PC-9 (cell line): ENCODE measurements at regions not wholly inside any gene's neighbourhood (a gene's known extent, or its start where the extent isn't known, plus 50 kb on each side); places are given as distances from the start of the nearest gene placed in this dataset.

ENCODE experiments used
- BruUV-seq: library from RNA; stranded (reverse); fragments of 400-500 nt; replicated peaks from 2 replicates; lab custom pipeline; 2021; lab: Mats Ljungman, UMichigan
- CTCF ChIA-PET: fragments of 300-600 bp; sonication (Branson Sonifier 250); formaldehyde crosslinking; loops from one replicate; lab custom pipeline; 2022; ENCODE audit warnings: antibody characterized with exemption; lab: Charles Lee
- POLR2A ChIA-PET: fragments of 300-600 bp; sonication (Branson Sonifier 250); formaldehyde crosslinking; loops from one replicate; lab custom pipeline; 2022; ENCODE audit warnings: antibody characterized with exemption; ENCODE audit not compliant: unreplicated experiment; lab: Charles Lee
- DNase-seq, 2 experiments: peaks; one replicate each; pipeline versions ENCODE4 v3.0.0 to v3.0.0-alpha.2; 2015 to 2022; ENCODE audit warnings: mixed read lengths in 1 of 2
- H2AFZ ChIP-seq: fragments of 200-600 bp; sonication (generic); 2 replicates; pipeline ENCODE4 v1.8.1; 2017; ENCODE audit warnings: antibody characterized with exemption
- H3F3A ChIP-seq: fragments of 200-600 bp; sonication (generic); 2 replicates; pipeline ENCODE4 v1.8.1; 2017; ENCODE audit warnings: antibody characterized with exemption, mild to moderate bottlenecking, low read depth; ENCODE audit not compliant: insufficient read depth
- H3K27ac ChIP-seq: fragments of 200-600 bp; sonication (generic); 2 replicates; pipeline ENCODE4 v1.6.1; 2016; ENCODE audit warnings: mixed run types
- H3K27me3 ChIP-seq: fragments of 200-600 bp; sonication (generic); 2 replicates; pipeline ENCODE4 v1.6.1; 2016; ENCODE audit warnings: low read depth, mixed run types; ENCODE audit not compliant: insufficient read depth
- H3K36me3 ChIP-seq: fragments of 200-600 bp; sonication (generic); 2 replicates; pipeline ENCODE4 v1.6.1; 2016; ENCODE audit warnings: low read depth, mixed run types
- H3K4me1 ChIP-seq: fragments of 200-600 bp; sonication (generic); replicated peaks from 2 replicates; pipeline ENCODE4 v1.6.1; 2016; ENCODE audit warnings: mixed run types; ENCODE audit not compliant: insufficient read depth
- H3K4me2 ChIP-seq: fragments of 200-600 bp; sonication (generic); 2 replicates; pipeline ENCODE4 v1.6.1; 2017; ENCODE audit warnings: mixed run types
- H3K4me3 ChIP-seq: fragments of 200-600 bp; sonication (generic); 2 replicates; pipeline ENCODE4 v1.6.1; 2016; ENCODE audit warnings: mixed run types
- H3K79me2 ChIP-seq: fragments of 200-600 bp; sonication (generic); 2 replicates; pipeline ENCODE4 v1.6.1; 2017; ENCODE audit warnings: low read depth, mixed run types
- H3K9me2 ChIP-seq: fragments of 200-600 bp; sonication (generic); 2 replicates; pipeline ENCODE4 v1.8.1; 2017; ENCODE audit warnings: mild to moderate bottlenecking; ENCODE audit not compliant: insufficient read depth
- H3K9me3 ChIP-seq: fragments of 200-600 bp; sonication (generic); 2 replicates; pipeline ENCODE4 v1.8.1; 2016; ENCODE audit warnings: low read depth; ENCODE audit not compliant: insufficient read depth
- H4K20me1 ChIP-seq: fragments of 200-600 bp; sonication (generic); 2 replicates; pipeline ENCODE4 v1.8.1; 2017; ENCODE audit not compliant: insufficient read depth
- EZH2 ChIP-seq: fragments of 200-600 bp; sonication (generic); IDR thresholded peaks from 2 replicates; pipeline ENCODE4 v1.8.0; 2017; ENCODE audit warnings: antibody characterized with exemption, low read depth
- intact Hi-C: fragments of 100-400 bp; cut with micrococcal nuclease; formaldehyde crosslinking; loops from one replicate; pipeline ENCODE4 v1.10.0; 2022; ENCODE audit not compliant: unreplicated experiment
- TF ChIP-seq, protein P1 (sequence below): fragments of 200-600 bp; sonication (generic); conservative IDR thresholded peaks from 2 replicates; pipeline ENCODE4 v1.6.1; 2017; ENCODE audit warnings: mixed run types, antibody characterized with exemption, mild to moderate bottlenecking, moderate library complexity

DNA sequence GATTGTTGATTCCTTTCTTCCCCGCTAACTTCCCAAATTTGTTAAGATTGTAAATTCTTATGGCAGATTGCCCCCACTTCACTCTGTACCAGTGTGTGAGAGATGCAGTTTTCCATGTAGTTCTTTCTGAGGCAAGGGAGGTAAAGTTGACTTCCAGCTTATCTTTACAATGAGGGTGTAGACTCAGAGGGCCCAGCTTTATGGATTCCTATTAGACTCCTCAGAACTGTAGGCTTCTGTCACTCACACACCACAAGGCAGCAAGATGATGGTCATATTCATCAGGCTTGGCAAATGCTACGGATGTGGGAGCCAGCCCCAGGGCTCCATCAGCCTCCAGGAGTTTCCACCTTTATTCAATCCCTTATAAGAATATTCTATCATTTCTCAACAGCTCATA, 461.9 kb upstream of the KLF4 start:
- Histone ChIP-seq H3K4me2 (no peak overlapping the region), H3K4me1 (no peaks in the 10 kb centered on the region), H3K4me3 (no peak overlapping the region), H4K20me1 (no peaks in the 10 kb centered on the region), H3K36me3 (no peaks in the 10 kb centered on the region), H3K27me3 (no peaks in the 10 kb centered on the region), H2AFZ (no peak overlapping the region), H3K9me2 (no peaks in the 10 kb centered on the region), H3F3A (no peaks in the 10 kb centered on the region), H3K27ac (no peak overlapping the region), H3K9me3 (no peaks in the 10 kb centered on the region; the same call in 1 of the 2 replicates), H3K79me2 (no peaks in the 10 kb centered on the region)
- BruUV-seq = no TSS peak
- CTCF ChIA-PET = no interaction called here
- intact Hi-C loops = no loop called here
- POLR2A ChIA-PET = no interaction called here
- no peak for DNase-seq
- TF ChIP-seq, protein P1, sequence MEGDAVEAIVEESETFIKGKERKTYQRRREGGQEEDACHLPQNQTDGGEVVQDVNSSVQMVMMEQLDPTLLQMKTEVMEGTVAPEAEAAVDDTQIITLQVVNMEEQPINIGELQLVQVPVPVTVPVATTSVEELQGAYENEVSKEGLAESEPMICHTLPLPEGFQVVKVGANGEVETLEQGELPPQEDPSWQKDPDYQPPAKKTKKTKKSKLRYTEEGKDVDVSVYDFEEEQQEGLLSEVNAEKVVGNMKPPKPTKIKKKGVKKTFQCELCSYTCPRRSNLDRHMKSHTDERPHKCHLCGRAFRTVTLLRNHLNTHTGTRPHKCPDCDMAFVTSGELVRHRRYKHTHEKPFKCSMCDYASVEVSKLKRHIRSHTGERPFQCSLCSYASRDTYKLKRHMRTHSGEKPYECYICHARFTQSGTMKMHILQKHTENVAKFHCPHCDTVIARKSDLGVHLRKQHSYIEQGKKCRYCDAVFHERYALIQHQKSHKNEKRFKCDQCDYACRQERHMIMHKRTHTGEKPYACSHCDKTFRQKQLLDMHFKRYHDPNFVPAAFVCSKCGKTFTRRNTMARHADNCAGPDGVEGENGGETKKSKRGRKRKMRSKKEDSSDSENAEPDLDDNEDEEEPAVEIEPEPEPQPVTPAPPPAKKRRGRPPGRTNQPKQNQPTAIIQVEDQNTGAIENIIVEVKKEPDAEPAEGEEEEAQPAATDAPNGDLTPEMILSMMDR = no peak
- no peak for TF ChIP-seq EZH2

DNA sequence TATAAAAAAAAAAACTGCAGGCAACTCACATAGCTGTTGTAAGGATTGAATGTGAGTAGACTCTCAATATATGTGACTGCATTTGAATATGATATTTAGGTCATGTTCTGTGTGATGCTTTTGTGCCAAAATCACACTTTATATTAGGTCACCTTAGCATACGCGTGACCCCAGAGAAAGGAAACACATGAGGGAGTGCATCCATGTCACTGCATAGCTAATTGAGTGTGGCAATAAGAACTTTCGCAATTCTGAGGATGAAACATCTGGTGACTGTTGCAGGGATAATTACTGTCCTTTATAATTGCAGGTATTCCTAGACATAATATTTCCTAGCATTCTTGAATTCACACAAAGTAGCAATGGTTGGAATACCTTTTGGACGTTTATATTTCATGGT, 459.5 kb upstream of the KLF4 start:
- no peaks in the 10 kb centered on the region for H3K4me1 ChIP-seq
- no peaks in the 10 kb centered on the region for H3F3A ChIP-seq
- H4K20me1 ChIP-seq = no peaks in the 10 kb centered on the region
- H2AFZ ChIP-seq = no peak overlapping the region
- no peaks in the 10 kb centered on the region for H3K9me2 ChIP-seq
- ChIA-PET POLR2A (interaction anchor here (0.6 kb wide), 1 partner anchor 771 kb away, joined by 4 read pairs; no protein-coding TSS in a partner anchor), CTCF (no interaction called here)
- no peaks in the 10 kb centered on the region; the same call in 1 of the 2 replicates for H3K9me3 ChIP-seq
- no TSS peak for BruUV-seq
- H3K4me2 ChIP-seq = no peak overlapping the region
- H3K36me3 ChIP-seq = no peaks in the 10 kb centered on the region
- H3K27me3 ChIP-seq = no peaks in the 10 kb centered on the region
- intact Hi-C loops = no loop called here
- no peaks in the 10 kb centered on the region for H3K79me2 ChIP-seq
- DNase-seq = no peak
- H3K4me3 ChIP-seq = no peak overlapping the region
- H3K27ac ChIP-seq = no peak overlapping the region
- TF ChIP-seq EZH2 = no peak
- TF ChIP-seq, protein P1 = no peak

DNA sequence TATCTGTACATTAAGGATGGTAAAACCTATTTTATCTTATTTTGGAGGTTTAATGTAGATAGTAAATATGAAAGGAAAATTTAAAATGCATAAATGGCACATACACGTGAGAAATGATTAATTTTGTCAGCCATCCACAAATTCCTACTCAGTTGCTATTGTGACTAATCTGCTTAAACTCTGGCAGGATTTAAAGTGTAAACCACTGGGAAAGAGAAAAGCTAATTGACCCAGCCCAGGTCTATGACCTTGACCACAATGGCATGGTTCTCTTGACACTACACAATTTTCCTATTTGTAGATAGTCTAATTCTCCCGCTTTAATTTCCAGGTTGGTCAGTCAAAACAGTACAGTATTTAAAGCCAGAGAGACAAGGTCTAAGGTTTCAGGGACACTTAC, 459.0 kb upstream of the KLF4 start:
- DNase-seq = no peak
- Histone ChIP-seq H3K4me1 (no peaks in the 10 kb centered on the region), H3K4me2 (no peak overlapping the region), H3K36me3 (no peaks in the 10 kb centered on the region), H3K9me2 (no peaks in the 10 kb centered on the region), H2AFZ (no peak overlapping the region), H3K27ac (no peak overlapping the region), H3K4me3 (no peak overlapping the region), H4K20me1 (no peaks in the 10 kb centered on the region), H3F3A (no peaks in the 10 kb centered on the region), H3K79me2 (no peaks in the 10 kb centered on the region), H3K9me3 (no peaks in the 10 kb centered on the region; the same call in 1 of the 2 replicates), H3K27me3 (no peaks in the 10 kb centered on the region)
- intact Hi-C loops = no loop called here
- POLR2A ChIA-PET = interaction anchor here (0.6 kb wide), 1 partner anchor 771 kb away, joined by 4 read pairs; no protein-coding TSS in a partner anchor
- TF ChIP-seq, protein P1 = no peak
- no peak for TF ChIP-seq EZH2
- BruUV-seq = no TSS peak
- CTCF ChIA-PET = no interaction called here
